Left lung (tissue), 4 donors: ENCODE measurements at regions not wholly inside any gene's neighbourhood (a gene's known extent, or its start where the extent isn't known, plus 50 kb on each side); places are given as distances from the start of the nearest gene placed in this dataset.

ENCODE experiments used
- ATAC-seq: fragments of 200-7000 bp; cut with Tn5 transposase; one replicate; pipeline ENCODE4 v1.9.1; 2020; ENCODE audit warnings: moderate library complexity
- DNase-seq, 4 donors: peaks; one replicate each; pipeline ENCODE4 v3.0.0-alpha.2; 2013 to 2020
- H3K27ac ChIP-seq, 2 donors: fragments of 200-600 bp; sonication (generic) in 1 of 2; one replicate each; pipeline versions ENCODE4 v1.5.0 to v1.8.0; 2020 to 2021
- H3K27me3 ChIP-seq, 2 donors: fragments of 200-600 bp; sonication (generic) in 1 of 2; one replicate each; pipeline versions ENCODE4 v1.5.0 to v1.8.0; 2020 to 2021
- H3K36me3 ChIP-seq, 2 donors: fragments of 200-600 bp; sonication (generic) in 1 of 2; one replicate each; pipeline versions ENCODE4 v1.5.0 to v1.8.0; 2020 to 2021
- H3K4me1 ChIP-seq, 2 donors: fragments of 200-600 bp; one replicate each; pipeline ENCODE4 v1.8.0; 2021
- H3K4me3 ChIP-seq, 2 donors: fragments of 200-600 bp; sonication (generic) in 1 of 2; one replicate each; pipeline versions ENCODE4 v1.5.0 to v1.8.0; 2020 to 2021; ENCODE audit warnings: mild to moderate bottlenecking in 1 of 2
- H3K9me3 ChIP-seq, 2 donors: fragments of 200-600 bp; sonication (generic) in 1 of 2; one replicate each; pipeline versions ENCODE4 v1.5.0 to v1.8.0; 2020 to 2021
- CTCF ChIP-seq, 2 donors: fragments of 200-600 bp; sonication (generic) in 1 of 2; IDR thresholded peaks; one replicate each; pipeline versions ENCODE4 v1.5.0 to v1.8.0; 2021; ENCODE audit warnings: antibody characterized with exemption in 2 of 2
- intact Hi-C, 2 donors: fragments of 100-400 bp; cut with DNase I; formaldehyde crosslinking; loops; one replicate each; pipeline versions ENCODE4 v1.11.2 to v1.14.2; 2022
- donor health status: DM: no; HTN: yes; CAD: no.
- donor health status: DM: no; HTN: no; CAD: no.

GRCh38 chrX:39950018-39950688 is 147.6 kb downstream of the BCOR start:
- ATAC-seq: no peak
- Histone ChIP-seq H3K27me3 (no peaks in the 10 kb centered on the region), H3K36me3 (no peaks in the 10 kb centered on the region), H3K4me3 (no peak overlapping the region), H3K4me1 (no peaks in the 10 kb centered on the region), H3K27ac (no peak overlapping the region), H3K9me3 (no peaks in the 10 kb centered on the region)
- TF ChIP-seq CTCF (IDR thresholded peaks at IDR 0.05): no peak
- DNase-seq: no peak
- intact Hi-C loops: no loop called here

- Histone ChIP-seq H3K9me3 (no peaks in the 10 kb centered on the region), H3K27me3 (no peaks in the 10 kb centered on the region), H3K36me3 (no peaks in the 10 kb centered on the region), H3K4me1 (no peaks in the 10 kb centered on the region), H3K27ac (no peak overlapping the region), H3K4me3 (no peak overlapping the region)
- no peak for TF ChIP-seq CTCF (IDR thresholded peaks at IDR 0.05)
- DNase-seq: no peak
- intact Hi-C loops: no loop called here
- no peak for ATAC-seq
These were observed 144.8 kb downstream of the BCOR start for GRCh38 chrX:39952989-39953388.

GRCh38 chrX:39953879-39954278 is 143.9 kb downstream of the BCOR start:
- intact Hi-C loops: no loop called here
- Histone ChIP-seq H3K27ac (peak overlapping the region in 1 of 2 donors; percentile 8), H3K36me3 (no peaks in the 10 kb centered on the region), H3K9me3 (no peaks in the 10 kb centered on the region), H3K27me3 (no peaks in the 10 kb centered on the region), H3K4me1 (no peaks in the 10 kb centered on the region), H3K4me3 (no peak overlapping the region)
- TF ChIP-seq CTCF (IDR thresholded peaks at IDR 0.05): no peak
- DNase-seq: peak in 3 of 4 donors; percentile 51 to 86 (median 82)
- ATAC-seq: peak; percentile 97

GRCh38 chrX:39954851-39955250 is 142.9 kb downstream of the BCOR start:
- no peaks in the 10 kb centered on the region for H3K36me3 ChIP-seq
- H3K27me3 ChIP-seq: no peaks in the 10 kb centered on the region
- H3K4me3 ChIP-seq: no peak overlapping the region
- no peak overlapping the region for H3K27ac ChIP-seq
- TF ChIP-seq CTCF (IDR thresholded peaks at IDR 0.05): no peak
- intact Hi-C loops: no loop called here
- H3K4me1 ChIP-seq: no peaks in the 10 kb centered on the region
- H3K9me3 ChIP-seq: no peaks in the 10 kb centered on the region
- DNase-seq (no peak), ATAC-seq (no peak)

GRCh38 chrX:39955625-39956024 is 142.1 kb downstream of the BCOR start:
- intact Hi-C loops: no loop called here
- no peak for ATAC-seq
- DNase-seq: no peak
- H3K4me1 ChIP-seq: no peaks in the 10 kb centered on the region
- no peak overlapping the region for H3K4me3 ChIP-seq
- H3K27me3 ChIP-seq: no peaks in the 10 kb centered on the region
- no peak overlapping the region for H3K27ac ChIP-seq
- H3K36me3 ChIP-seq: no peaks in the 10 kb centered on the region
- no peaks in the 10 kb centered on the region for H3K9me3 ChIP-seq
- no peak for TF ChIP-seq CTCF (IDR thresholded peaks at IDR 0.05)
